A549 (cell line): ENCODE measurements at regions not wholly inside any gene's neighbourhood (a gene's known extent, or its start where the extent isn't known, plus 50 kb on each side); places are given as distances from the start of the nearest gene placed in this dataset.

ENCODE experiments used
- ATAC-seq, 2 experiments: fragments of 200-7000 bp in 1 of 2; fragments of >200 bp in 1 of 2; cut with Nextera tagmentation in 1 of 2; cut with Tn5 transposase in 1 of 2; 3 replicates each; pipeline versions ENCODE4 v1.8.0 to v1.9.1; 2018 to 2020; ENCODE audit warnings: mild to moderate bottlenecking in 1 of 2, moderate library complexity in 1 of 2
- CTCF ChIA-PET: fragments of 300-600 bp; sonication (Branson Sonifier 250); formaldehyde crosslinking; extraction: SDS; loops from one replicate; lab custom pipeline; 2021; ENCODE audit warnings: antibody characterized with exemption, inconsistent platforms; lab: Yijun Ruan, JAX
- POLR2A ChIA-PET: fragments of 350-600 bp; formaldehyde crosslinking; extraction: SDS; loops from one replicate; lab custom pipeline; 2021; ENCODE audit warnings: antibody characterized with exemption, inconsistent platforms; lab: Yijun Ruan, JAX
- DNase-seq, 2 experiments: peaks; one replicate each; pipeline versions ENCODE4 v3.0.0 to v3.0.0-alpha.2; 2011 to 2016; ENCODE audit warnings: low read depth in 1 of 2, low spot score in 1 of 2
- FAIRE-seq: peaks from 2 replicates; lab custom pipeline; 2011; peaks lifted over from hg19 to GRCh38; lab: Jason Lieb, UNC
- H3K27ac ChIP-seq, 2 experiments: fragments of >200 bp; sonication (Bioruptor Twin); formaldehyde crosslinking; 3 replicates each; pipeline ENCODE4 v1.5.1; 2016 to 2017
- H3K4me1 ChIP-seq: fragments of >200 bp; sonication (Bioruptor Twin); formaldehyde crosslinking; 3 replicates; pipeline ENCODE4 v1.6.1; 2016
- H3K4me2 ChIP-seq: fragments of >200 bp; sonication (Bioruptor Twin); formaldehyde crosslinking; 3 replicates; pipeline ENCODE4 v1.6.1; 2016
- H3K4me3 ChIP-seq: fragments of >200 bp; sonication (Bioruptor Twin); formaldehyde crosslinking; 3 replicates; pipeline ENCODE4 v1.5.1; 2016
- H3K9me3 ChIP-seq: fragments of >200 bp; sonication (Bioruptor Twin); formaldehyde crosslinking; 3 replicates; pipeline ENCODE4 v1.6.1; 2016
- BHLHE40 ChIP-seq: IDR thresholded peaks from 2 replicates; pipeline ENCODE4 v1.6.1; 2012; ENCODE audit warnings: low read depth, low read length, inconsistent platforms
- CBX2 ChIP-seq: fragments of 200-600 bp; sonication (generic); IDR thresholded peaks from 2 replicates; pipeline ENCODE4 v1.6.1; 2016; ENCODE audit warnings: low read depth, mild to moderate bottlenecking, borderline replicate concordance
- CBX8 ChIP-seq: fragments of 200-600 bp; sonication (generic); IDR thresholded peaks from 2 replicates; pipeline ENCODE4 v1.6.1; 2016
- CHD2 ChIP-seq: fragments of 150-350 bp; IDR thresholded peaks from 2 replicates; pipeline ENCODE4 v1.6.1; 2014; ENCODE audit warnings: low read length; ENCODE audit not compliant: partially characterized antibody
- EHF ChIP-seq: fragments of 250-450 bp; sonication (Bioruptor Pico); IDR thresholded peaks from 2 replicates; pipeline ENCODE4 v1.5.0; 2020; ENCODE audit warnings: mild to moderate bottlenecking
- EHMT2 ChIP-seq: fragments of 200-600 bp; sonication (generic); IDR thresholded peaks from 2 replicates; pipeline ENCODE4 v1.6.1; 2016; ENCODE audit warnings: antibody characterized with exemption, low read depth, mild to moderate bottlenecking, moderate library complexity
- FOSB ChIP-seq: fragments of 250-450 bp; sonication (Bioruptor Pico); IDR thresholded peaks from 2 replicates; pipeline ENCODE4 v1.5.0; 2020; ENCODE audit warnings: mild to moderate bottlenecking, moderate library complexity
- HDAC2 ChIP-seq: fragments of 200-600 bp; sonication (generic); IDR thresholded peaks from 2 replicates; pipeline ENCODE4 v1.6.1; 2016
- HEYL ChIP-seq: fragments of 250-450 bp; sonication (Bioruptor Pico); IDR thresholded peaks from 2 replicates; pipeline ENCODE4 v1.8.0; 2021; ENCODE audit warnings: mild to moderate bottlenecking, moderate library complexity
- HOXB13 ChIP-seq: fragments of 250-450 bp; sonication (Bioruptor Pico); IDR thresholded peaks from 2 replicates; pipeline ENCODE4 v1.5.0; 2020; ENCODE audit warnings: low read depth, mild to moderate bottlenecking, moderate library complexity
- HOXB5 ChIP-seq: fragments of 250-450 bp; sonication (Bioruptor Pico); IDR thresholded peaks from 2 replicates; pipeline ENCODE4 v1.5.0; 2020; ENCODE audit warnings: mild to moderate bottlenecking, moderate library complexity
- JUN ChIP-seq, 2 experiments: fragments of >200 bp; sonication (Bioruptor Twin); formaldehyde crosslinking; IDR thresholded peaks; 2 replicates in 1 of 2; 3 replicates in 1 of 2; pipeline ENCODE4 v1.6.1; 2016 to 2017
- MAZ ChIP-seq: fragments of 150-350 bp; IDR thresholded peaks from 2 replicates; pipeline ENCODE4 v1.6.1; 2014; ENCODE audit warnings: antibody characterized with exemption, low read depth, low read length, borderline replicate concordance
- MYC ChIP-seq: IDR thresholded peaks from 2 replicates; pipeline ENCODE4 v1.6.1; 2012; ENCODE audit warnings: mild to moderate bottlenecking, inconsistent platforms, low read length, improper control_type of control experiment, borderline replicate concordance
- NFE2L2 ChIP-seq: fragments of 150-350 bp; conservative IDR thresholded peaks from 2 replicates; pipeline ENCODE4 v1.6.1; 2014; ENCODE audit warnings: low read length
- PHF8 ChIP-seq: fragments of 200-600 bp; sonication (generic); IDR thresholded peaks from 2 replicates; pipeline ENCODE4 v1.6.1; 2016; ENCODE audit warnings: low read depth, mild to moderate bottlenecking, antibody characterized with exemption, moderate library complexity, borderline replicate concordance
- RARB ChIP-seq: fragments of 250-450 bp; sonication (Bioruptor Pico); IDR thresholded peaks from 2 replicates; pipeline ENCODE4 v1.8.0; 2021; ENCODE audit warnings: mild to moderate bottlenecking, moderate library complexity
- RCOR1 ChIP-seq: fragments of 150-350 bp; IDR thresholded peaks from 2 replicates; pipeline ENCODE4 v1.6.1; 2014; ENCODE audit warnings: antibody characterized with exemption, low read length, low read depth
- SMC3 ChIP-seq: fragments of >200 bp; sonication (Bioruptor Twin); formaldehyde crosslinking; IDR thresholded peaks from 3 replicates; pipeline ENCODE4 v1.6.1; 2018; ENCODE audit warnings: inconsistent platforms
- SREBF2 ChIP-seq: fragments of 450-650 bp; IDR thresholded peaks from 2 replicates; pipeline ENCODE4 v1.6.1; 2014; ENCODE audit warnings: mild to moderate bottlenecking, moderate library complexity
- ZNF302 ChIP-seq: fragments of 250-450 bp; sonication (Bioruptor Pico); IDR thresholded peaks from 2 replicates; pipeline ENCODE4 v1.9.0; 2021; ENCODE audit warnings: inconsistent platforms, mild to moderate bottlenecking, moderate library complexity
- ZSCAN20 ChIP-seq: fragments of 250-450 bp; sonication (Bioruptor Pico); IDR thresholded peaks from 2 replicates; pipeline ENCODE4 v1.8.0; 2022; ENCODE audit warnings: mild to moderate bottlenecking, moderate library complexity
- WGBS: methylation state at CpG from one replicate; pipeline ENCODE4 v1.1.6; 2017; ENCODE audit errors: missing lambda C conversion rate; 5-methylcytosine and 5-hydroxymethylcytosine counted together
- TF ChIP-seq, protein P1 (sequence below): fragments of 200-600 bp; sonication (generic); IDR thresholded peaks from 2 replicates; pipeline ENCODE4 v1.6.1; 2016; ENCODE audit warnings: antibody characterized with exemption, mild to moderate bottlenecking, moderate library complexity
- TF ChIP-seq, protein P2 (sequence below): fragments of 250-450 bp; sonication (Bioruptor Pico); IDR thresholded peaks from 2 replicates; pipeline ENCODE4 v1.5.0; 2020; ENCODE audit warnings: low read depth, mild to moderate bottlenecking, moderate library complexity
- TF ChIP-seq, protein P3 (sequence below): fragments of >200 bp; sonication (Bioruptor Twin); formaldehyde crosslinking; IDR thresholded peaks from 2 replicates; pipeline ENCODE4 v1.6.1; 2016
- TF ChIP-seq, protein P4 (sequence below): fragments of 150-350 bp; IDR thresholded peaks from 2 replicates; pipeline ENCODE4 v1.6.1; 2014; ENCODE audit warnings: low read depth, mild to moderate bottlenecking, low read length

DNA sequence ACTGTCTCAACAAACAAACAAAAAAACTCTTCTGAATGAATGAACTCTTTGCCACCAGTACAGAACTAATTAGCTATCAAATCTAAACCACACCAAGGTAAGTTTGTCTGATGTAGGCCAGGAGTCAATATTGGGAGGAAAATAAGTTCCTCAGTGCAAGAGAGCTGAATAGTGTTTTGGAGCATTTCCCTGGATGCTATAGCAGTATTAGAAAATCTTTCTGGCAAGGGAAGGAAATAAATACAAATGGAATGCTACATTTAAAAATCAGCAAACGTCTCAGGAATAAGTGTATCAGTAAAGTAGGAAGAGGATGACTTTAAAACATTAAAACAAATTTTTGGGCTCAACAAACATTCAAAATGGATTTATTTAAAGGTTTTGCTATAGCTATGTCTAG, 81.3 kb upstream of the TMTC4 start:
- DNase-seq (no peak), ATAC-seq (no peak), FAIRE-seq (no peak)
- Histone ChIP-seq H3K4me1 (no peaks in the 10 kb centered on the region), H3K9me3 (no peaks in the 10 kb centered on the region), H3K4me2 (no peak overlapping the region), H3K27ac (no peak overlapping the region), H3K4me3 (no peak overlapping the region)
- CTCF ChIA-PET = no interaction called here
- no peak for TF ChIP-seq RARB (CRISPR knock-in tag)
- no peak for TF ChIP-seq MYC
- no peak for TF ChIP-seq RCOR1
- no peak for TF ChIP-seq CBX8
- no peak for TF ChIP-seq HOXB5 (CRISPR knock-in tag)
- no peak for TF ChIP-seq CHD2
- TF ChIP-seq EHF (CRISPR knock-in tag) = no peak
- no peak for TF ChIP-seq EHMT2
- no peak for TF ChIP-seq HOXB13
- TF ChIP-seq, protein P1, sequence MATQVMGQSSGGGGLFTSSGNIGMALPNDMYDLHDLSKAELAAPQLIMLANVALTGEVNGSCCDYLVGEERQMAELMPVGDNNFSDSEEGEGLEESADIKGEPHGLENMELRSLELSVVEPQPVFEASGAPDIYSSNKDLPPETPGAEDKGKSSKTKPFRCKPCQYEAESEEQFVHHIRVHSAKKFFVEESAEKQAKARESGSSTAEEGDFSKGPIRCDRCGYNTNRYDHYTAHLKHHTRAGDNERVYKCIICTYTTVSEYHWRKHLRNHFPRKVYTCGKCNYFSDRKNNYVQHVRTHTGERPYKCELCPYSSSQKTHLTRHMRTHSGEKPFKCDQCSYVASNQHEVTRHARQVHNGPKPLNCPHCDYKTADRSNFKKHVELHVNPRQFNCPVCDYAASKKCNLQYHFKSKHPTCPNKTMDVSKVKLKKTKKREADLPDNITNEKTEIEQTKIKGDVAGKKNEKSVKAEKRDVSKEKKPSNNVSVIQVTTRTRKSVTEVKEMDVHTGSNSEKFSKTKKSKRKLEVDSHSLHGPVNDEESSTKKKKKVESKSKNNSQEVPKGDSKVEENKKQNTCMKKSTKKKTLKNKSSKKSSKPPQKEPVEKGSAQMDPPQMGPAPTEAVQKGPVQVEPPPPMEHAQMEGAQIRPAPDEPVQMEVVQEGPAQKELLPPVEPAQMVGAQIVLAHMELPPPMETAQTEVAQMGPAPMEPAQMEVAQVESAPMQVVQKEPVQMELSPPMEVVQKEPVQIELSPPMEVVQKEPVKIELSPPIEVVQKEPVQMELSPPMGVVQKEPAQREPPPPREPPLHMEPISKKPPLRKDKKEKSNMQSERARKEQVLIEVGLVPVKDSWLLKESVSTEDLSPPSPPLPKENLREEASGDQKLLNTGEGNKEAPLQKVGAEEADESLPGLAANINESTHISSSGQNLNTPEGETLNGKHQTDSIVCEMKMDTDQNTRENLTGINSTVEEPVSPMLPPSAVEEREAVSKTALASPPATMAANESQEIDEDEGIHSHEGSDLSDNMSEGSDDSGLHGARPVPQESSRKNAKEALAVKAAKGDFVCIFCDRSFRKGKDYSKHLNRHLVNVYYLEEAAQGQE = no peak
- POLR2A ChIA-PET = no interaction called here
- WGBS = 7% methylated on average over 1 of the region's 1 CpG

DNA sequence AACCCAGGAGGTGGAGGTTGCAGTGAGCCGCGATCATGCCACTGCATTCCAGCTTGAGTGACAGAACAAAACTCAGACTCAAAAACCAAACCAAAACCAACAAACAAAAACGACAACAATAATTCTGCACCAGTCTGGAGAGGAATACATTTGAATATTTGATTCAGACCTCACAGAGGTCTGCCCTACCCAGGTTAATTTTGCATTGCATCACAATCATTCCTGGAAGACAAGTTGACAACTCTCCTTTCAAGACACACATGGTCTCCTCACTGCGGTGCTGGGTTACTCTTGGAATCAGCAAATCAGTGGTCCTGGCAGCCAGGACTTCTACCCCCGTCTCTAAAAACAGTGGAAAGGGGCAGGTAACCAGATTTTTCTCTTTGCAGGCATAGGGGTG, 79.9 kb upstream of the TMTC4 start:
- Histone ChIP-seq H3K27ac (no peak overlapping the region), H3K4me2 (no peak overlapping the region)
- POLR2A ChIA-PET = no interaction called here
- TF ChIP-seq, protein P2, sequence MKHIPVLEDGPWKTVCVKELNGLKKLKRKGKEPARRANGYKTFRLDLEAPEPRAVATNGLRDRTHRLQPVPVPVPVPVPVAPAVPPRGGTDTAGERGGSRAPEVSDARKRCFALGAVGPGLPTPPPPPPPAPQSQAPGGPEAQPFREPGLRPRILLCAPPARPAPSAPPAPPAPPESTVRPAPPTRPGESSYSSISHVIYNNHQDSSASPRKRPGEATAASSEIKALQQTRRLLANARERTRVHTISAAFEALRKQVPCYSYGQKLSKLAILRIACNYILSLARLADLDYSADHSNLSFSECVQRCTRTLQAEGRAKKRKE (CRISPR knock-in tag) = no peak
- TF ChIP-seq NFE2L2 (no peak), HEYL (CRISPR knock-in tag) (no peak), SREBF2 (no peak), MAZ (no peak), PHF8 (no peak), CBX2 (no peak), BHLHE40 (no peak), FOSB (CRISPR knock-in tag) (no peak), JUN (IDR thresholded peaks at IDR 0.05) (no peak), ZNF302 (CRISPR knock-in tag) (no peak), HDAC2 (no peak), ZSCAN20 (no peak), SMC3 (no peak)
- TF ChIP-seq, protein P1 = no peak
- TF ChIP-seq, protein P3, sequence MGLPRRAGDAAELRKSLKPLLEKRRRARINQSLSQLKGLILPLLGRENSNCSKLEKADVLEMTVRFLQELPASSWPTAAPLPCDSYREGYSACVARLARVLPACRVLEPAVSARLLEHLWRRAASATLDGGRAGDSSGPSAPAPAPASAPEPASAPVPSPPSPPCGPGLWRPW = no peak
- TF ChIP-seq, protein P4, sequence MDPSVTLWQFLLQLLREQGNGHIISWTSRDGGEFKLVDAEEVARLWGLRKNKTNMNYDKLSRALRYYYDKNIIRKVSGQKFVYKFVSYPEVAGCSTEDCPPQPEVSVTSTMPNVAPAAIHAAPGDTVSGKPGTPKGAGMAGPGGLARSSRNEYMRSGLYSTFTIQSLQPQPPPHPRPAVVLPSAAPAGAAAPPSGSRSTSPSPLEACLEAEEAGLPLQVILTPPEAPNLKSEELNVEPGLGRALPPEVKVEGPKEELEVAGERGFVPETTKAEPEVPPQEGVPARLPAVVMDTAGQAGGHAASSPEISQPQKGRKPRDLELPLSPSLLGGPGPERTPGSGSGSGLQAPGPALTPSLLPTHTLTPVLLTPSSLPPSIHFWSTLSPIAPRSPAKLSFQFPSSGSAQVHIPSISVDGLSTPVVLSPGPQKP = no peak
- TF ChIP-seq, all 56 proteins: peak for 0
- no peak for FAIRE-seq
- DNase-seq = no peak
- CTCF ChIA-PET = no interaction called here
- no peaks in the 10 kb centered on the region for H3K9me3 ChIP-seq
- no peak for ATAC-seq
- no peak overlapping the region for H3K4me3 ChIP-seq
- 57% methylated on average over 5 of the region's 5 CpGs for WGBS
- H3K4me1 ChIP-seq = no peaks in the 10 kb centered on the region
